Inflammatory macrophage treated with lipopolysaccharide for 4 hours (primary cell): ENCODE measurements at regions not wholly inside any gene's neighbourhood (a gene's known extent, or its start where the extent isn't known, plus 50 kb on each side); places are given as distances from the start of the nearest gene placed in this dataset.
A peak's percentile ranks its signal among the peaks of the same experiment; 100 is the strongest.

Experiments
- DNase-seq: peaks from one replicate; pipeline ENCODE4 v3.0.0-alpha.2; 2020

GRCh38 chr1:51025374-51025773 lies 55.3 kb downstream of the CDKN2C start:
- no peak for DNase-seq

- DNase-seq: no peak
These were observed 62.9 kb downstream of the CDKN2C start for GRCh38 chr1:51032936-51033335.

GRCh38 chr1:51044199-51044598 lies 57.8 kb upstream of the C1orf185 start:
- DNase-seq: no peak

GRCh38 chr1:51044834-51045233 lies 57.2 kb upstream of the C1orf185 start:
- DNase-seq: peak; percentile 17

GRCh38 chr1:51048021-51048420 lies 54.0 kb upstream of the C1orf185 start:
- DNase-seq: no peak

GRCh38 chr1:51048670-51049069 lies 53.4 kb upstream of the C1orf185 start:
- DNase-seq: no peak
